Astrocyte of the cerebellum (primary cell): ENCODE measurements at regions not wholly inside any gene's neighbourhood (a gene's known extent, or its start where the extent isn't known, plus 50 kb on each side); places are given as distances from the start of the nearest gene placed in this dataset.
"Not testable (repeated sequence)": the region's sequence is repeated elsewhere in the genome, so short reads cannot be mapped to it uniquely, and the experiment has no call there.

Experiments used
- DNase-seq: peaks from one replicate; pipeline ENCODE4 v3.0.0-alpha.2; 2011; ENCODE audit warnings: low read depth
- H3K4me3 ChIP-seq: 2 replicates; pipeline ENCODE4 v1.5.1; 2011; ENCODE audit warnings: mild to moderate bottlenecking, low read depth, low read length, moderate library complexity
- CTCF ChIP-seq: IDR thresholded peaks from 2 replicates; pipeline ENCODE4 v1.5.1; 2012; ENCODE audit warnings: low read length, low read depth, moderate library complexity, mild to moderate bottlenecking; ENCODE audit errors: missing control alignments
- in situ Hi-C: cut with HindIII; loops from 2 replicates; pipeline ENCODE4 v1.10.0; 2017; ENCODE audit warnings: low sequenced_read_pairs

DNA sequence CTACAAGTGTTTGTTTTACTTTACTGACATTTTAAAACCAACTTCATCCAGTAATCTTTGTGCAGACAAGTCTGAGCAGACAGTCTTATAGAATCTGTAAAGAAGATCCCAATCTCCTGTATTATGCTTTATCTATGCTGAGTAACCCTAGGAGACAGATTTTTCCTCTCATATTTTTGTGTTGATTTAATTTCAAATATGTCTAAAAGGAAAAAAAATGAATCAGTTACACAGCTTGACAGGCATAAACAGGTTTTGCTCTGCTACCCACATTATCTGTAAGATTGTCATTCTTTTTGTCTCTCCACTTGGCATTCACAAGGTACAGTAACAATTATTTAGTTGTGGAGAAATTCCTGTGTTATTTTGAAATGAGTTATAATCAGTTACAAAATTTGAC, 415.0 kb downstream of the NYAP2 start:
- DNase-seq = no peak
- in situ Hi-C loops = no loop called here
- no peak overlapping the region for H3K4me3 ChIP-seq
- TF ChIP-seq CTCF = no peak

DNA sequence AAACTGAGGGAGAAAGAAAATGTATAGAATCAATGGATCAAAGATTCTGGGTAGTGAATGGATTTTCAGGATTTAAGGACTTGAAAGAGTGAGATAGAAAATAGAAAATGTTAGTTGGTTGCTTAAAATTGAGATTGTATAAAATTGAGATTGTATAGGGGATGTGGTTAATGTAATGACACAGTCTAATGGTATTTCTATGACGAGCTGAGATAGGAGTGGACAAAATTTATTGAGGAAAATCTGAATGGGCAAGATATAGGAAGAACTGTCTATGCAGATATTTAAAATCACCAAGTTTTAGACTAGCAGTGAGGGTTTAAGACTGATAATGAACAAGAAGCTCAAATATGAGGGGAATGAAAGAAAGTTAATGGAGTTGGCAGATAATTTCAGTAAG, 406.6 kb downstream of the NYAP2 start:
- no peak overlapping the region for H3K4me3 ChIP-seq
- no peak for TF ChIP-seq CTCF
- no peak for DNase-seq
- in situ Hi-C loops = no loop called here

DNA sequence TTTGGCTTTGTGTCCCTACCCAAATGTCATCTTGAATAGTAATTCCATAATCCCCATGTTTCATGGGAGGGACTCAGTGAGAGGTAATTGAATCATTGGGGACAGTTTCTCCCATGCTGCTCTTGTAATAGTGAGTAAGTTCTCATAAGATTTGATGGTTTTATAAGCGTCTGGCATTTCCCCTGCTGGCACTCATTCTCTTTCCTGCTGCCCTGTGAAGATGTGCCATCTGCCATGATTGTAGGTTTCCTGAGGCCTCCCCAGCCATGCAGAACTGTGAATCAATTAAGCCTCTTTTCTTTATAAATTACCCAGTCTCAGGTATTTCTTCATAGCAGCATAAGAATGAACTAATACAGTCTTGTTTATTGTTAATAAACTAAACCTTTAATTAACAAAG, 402.6 kb downstream of the NYAP2 start:
- in situ Hi-C loops, H3K4me3 ChIP-seq, DNase-seq: not testable (repeated sequence)

DNA sequence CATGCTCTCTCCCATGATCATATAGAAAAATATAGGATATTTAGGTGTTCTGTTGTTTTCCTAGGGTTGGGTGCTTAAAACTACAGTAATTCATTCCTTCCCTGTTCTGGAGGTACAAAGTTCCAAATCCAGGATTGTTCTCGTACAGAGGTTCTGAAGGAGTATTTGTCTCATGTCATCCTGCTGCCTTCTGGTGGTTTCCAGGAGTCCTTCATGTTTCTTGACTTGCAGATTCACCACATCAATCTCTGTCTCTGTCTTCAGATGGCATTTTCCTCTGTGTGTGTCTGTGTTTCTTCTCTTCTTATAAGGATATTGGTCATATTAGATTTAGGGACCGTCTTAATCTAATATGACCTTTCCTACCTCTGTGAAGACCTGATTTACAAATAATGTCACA, 397.9 kb downstream of the NYAP2 start:
- in situ Hi-C loops = no loop called here
- DNase-seq = no peak
- H3K4me3 ChIP-seq = no peak overlapping the region

DNA sequence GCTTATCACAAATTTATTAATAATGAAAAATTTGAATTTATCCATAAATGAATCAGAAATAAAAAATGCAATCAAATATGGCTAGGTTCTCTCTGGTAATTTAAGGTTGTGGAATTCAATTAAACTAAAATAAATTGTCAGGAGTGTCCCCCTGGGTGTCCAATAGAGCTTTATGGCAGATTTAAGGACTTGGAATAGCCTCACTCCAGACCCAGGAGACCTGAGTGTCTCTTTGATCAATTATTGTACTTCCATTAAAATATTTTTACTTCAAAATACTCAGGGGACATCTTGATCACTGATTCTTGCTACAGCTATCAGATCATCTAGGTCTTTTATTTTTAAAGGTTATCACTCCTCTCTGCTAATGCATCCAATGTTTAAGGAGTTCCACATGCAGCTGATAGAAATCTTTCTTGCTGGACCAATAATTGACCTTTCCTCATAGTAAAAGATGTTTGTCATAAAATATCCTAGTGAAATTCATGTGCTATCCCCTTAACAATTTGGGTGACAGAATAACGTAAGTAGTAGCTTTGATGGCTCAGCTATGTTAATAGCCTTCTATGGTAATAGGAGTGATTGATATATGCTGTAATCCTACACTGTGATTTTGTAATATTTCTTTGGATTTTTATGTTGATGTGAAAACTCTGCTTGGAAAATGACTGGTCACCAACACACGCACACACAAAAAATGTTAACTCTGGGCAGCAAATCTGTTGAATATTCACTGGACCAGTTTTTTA, 395.3 kb downstream of the NYAP2 start:
- TF ChIP-seq CTCF = no peak
- in situ Hi-C loops = no loop called here
- no peak overlapping the region for H3K4me3 ChIP-seq
- no peak for DNase-seq

More for the DNA sequence above, 397.9 kb downstream of the NYAP2 start:
- TF ChIP-seq CTCF = no peak

DNA sequence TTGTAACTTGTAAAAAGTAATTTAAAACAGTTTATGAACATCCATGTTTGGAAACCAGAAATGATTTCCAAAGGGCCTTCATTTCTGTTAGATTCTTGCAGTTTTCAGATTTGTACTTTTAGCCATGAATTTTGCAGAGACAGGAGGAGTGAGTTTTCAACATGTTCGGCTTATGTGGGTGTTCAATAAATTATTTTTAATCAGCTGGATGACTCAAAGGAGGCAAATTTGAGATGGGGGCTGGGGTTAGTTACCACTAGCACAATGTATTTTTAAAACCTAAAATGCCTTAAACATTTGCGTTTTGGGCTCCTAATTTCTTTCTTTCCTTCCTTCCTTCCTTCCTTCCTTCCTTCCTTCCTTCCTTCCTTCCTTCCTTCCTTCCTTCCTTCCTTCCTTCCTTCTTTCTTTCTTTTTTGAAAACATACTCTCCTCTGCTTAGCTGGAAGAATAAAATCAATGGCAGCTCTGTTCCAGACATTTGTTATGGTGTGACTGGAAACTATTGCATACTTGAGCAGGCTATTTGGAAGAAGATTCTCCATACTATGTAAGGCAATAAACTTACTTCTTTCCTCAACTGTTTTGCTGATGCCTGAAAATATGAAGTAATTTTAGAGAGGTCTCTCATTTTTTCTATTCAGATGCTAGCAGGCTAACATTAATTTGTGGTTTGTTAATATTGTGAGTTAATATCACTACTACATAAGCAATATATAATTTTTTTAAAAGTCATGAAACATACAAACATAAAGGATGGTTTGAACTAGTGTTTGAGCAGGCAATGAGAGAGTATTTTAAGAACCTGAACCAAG, 394.4 kb downstream of the NYAP2 start:
- in situ Hi-C loops = no loop called here
- TF ChIP-seq CTCF = no peak
- no peak for DNase-seq
- no peak overlapping the region for H3K4me3 ChIP-seq

DNA sequence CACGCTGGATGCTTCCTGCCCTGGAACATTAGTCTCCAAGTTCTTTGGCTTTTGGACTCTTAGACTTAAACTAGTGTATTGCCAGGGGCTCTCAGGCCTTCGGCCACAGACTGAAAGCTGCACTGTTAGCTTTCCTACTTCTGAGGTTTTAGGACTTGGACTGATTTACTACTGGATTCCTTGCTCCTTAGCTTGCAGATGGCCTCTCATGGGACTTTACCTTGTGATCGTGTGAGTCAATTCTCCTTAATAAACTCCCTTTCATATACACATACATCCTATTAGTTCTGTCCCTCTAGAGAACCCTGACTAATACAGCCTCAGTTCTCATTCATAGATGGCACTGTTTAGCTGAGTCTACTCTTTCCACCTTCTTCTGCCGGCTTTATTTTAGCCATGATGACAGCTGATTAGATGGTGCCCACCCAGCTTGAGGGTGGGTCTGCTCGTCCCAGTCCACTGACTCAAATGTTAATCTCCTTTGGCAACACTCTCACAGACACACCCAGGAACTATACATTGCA, 389.1 kb downstream of the NYAP2 start:
- no peak overlapping the region for H3K4me3 ChIP-seq
- in situ Hi-C loops = no loop called here
- no peak for TF ChIP-seq CTCF
- no peak for DNase-seq
